Neural cell (in vitro differentiated cells): ENCODE measurements at regions not wholly inside any gene's neighbourhood (a gene's known extent, or its start where the extent isn't known, plus 50 kb on each side); places are given as distances from the start of the nearest gene placed in this dataset.

ENCODE experiments used
- H2AFZ ChIP-seq: fragments of 200-600, 300-800 bp; sonication (generic), shearing (Covaris generic); 2 replicates; pipeline ENCODE4 v1.6.0; 2014; ENCODE audit warnings: low read depth, mild to moderate bottlenecking, antibody characterized with exemption, low read length, moderate library complexity
- H3F3A ChIP-seq: fragments of 200-600 bp; shearing (Covaris generic); 2 replicates; pipeline ENCODE4 v1.6.1; 2016; ENCODE audit warnings: mild to moderate bottlenecking, moderate library complexity, mixed read lengths, antibody characterized with exemption, low read length; ENCODE audit not compliant: insufficient read depth, poor library complexity, severe bottlenecking
- H3K27ac ChIP-seq: fragments of 200-600, 300-800 bp; sonication (generic), shearing (Covaris generic); 2 replicates; pipeline ENCODE4 v1.5.1; 2014; ENCODE audit warnings: mild to moderate bottlenecking, low read length, moderate library complexity
- H3K27me3 ChIP-seq: fragments of 300-800, 200-600 bp; sonication (generic), shearing (Covaris generic); 2 replicates; pipeline ENCODE4 v1.6.0; 2014; ENCODE audit warnings: mild to moderate bottlenecking, low read depth, low read length, moderate library complexity; ENCODE audit not compliant: insufficient read depth
- H3K36me3 ChIP-seq: fragments of 300-800, 200-600 bp; sonication (generic), shearing (Covaris generic); 2 replicates; pipeline ENCODE4 v1.5.1; 2014; ENCODE audit warnings: mild to moderate bottlenecking, antibody characterized with exemption, low read length, moderate library complexity; ENCODE audit not compliant: insufficient read depth
- H3K4me2 ChIP-seq: fragments of 300-800, 200-600 bp; sonication (generic), shearing (Covaris generic); 2 replicates; pipeline ENCODE4 v1.6.0; 2014; ENCODE audit warnings: mild to moderate bottlenecking, low read length
- H3K4me3 ChIP-seq: fragments of 300-800, 200-600 bp; sonication (generic), shearing (Covaris generic); 2 replicates; pipeline ENCODE4 v1.5.1; 2014; ENCODE audit warnings: mild to moderate bottlenecking, low read length, moderate library complexity
- H3K79me2 ChIP-seq: fragments of 200-600 bp; shearing (Covaris generic); replicated peaks from 2 replicates; pipeline ENCODE4 v1.6.0; 2014; ENCODE audit warnings: mild to moderate bottlenecking, low read length, moderate library complexity; ENCODE audit not compliant: insufficient read depth
- H3K9ac ChIP-seq: fragments of 300-800, 200-600 bp; sonication (generic), shearing (Covaris generic); 2 replicates; pipeline ENCODE4 v1.6.1; 2016; ENCODE audit warnings: mild to moderate bottlenecking, low read length, mixed read lengths
- H3K9me2 ChIP-seq: fragments of 200-600 bp; shearing (Covaris generic); 2 replicates; pipeline ENCODE4 v1.6.1; 2016; ENCODE audit warnings: mild to moderate bottlenecking, low read length, mixed read lengths; ENCODE audit not compliant: insufficient read depth
- H3K9me3 ChIP-seq: fragments of 200-600, 300-800 bp; sonication (generic), shearing (Covaris generic); 2 replicates; pipeline ENCODE4 v1.6.1; 2016; ENCODE audit warnings: mild to moderate bottlenecking, mixed run types, low read length, moderate library complexity, mixed read lengths
- H4K20me1 ChIP-seq: fragments of 200-600 bp; shearing (Covaris generic); 2 replicates; pipeline ENCODE4 v1.6.1; 2016; ENCODE audit warnings: mild to moderate bottlenecking, mixed run types; ENCODE audit not compliant: insufficient read depth
- EP300 ChIP-seq: fragments of 450-650 bp; conservative IDR thresholded peaks from 2 replicates; pipeline ENCODE4 v1.6.1; 2014; ENCODE audit warnings: antibody characterized with exemption, mild to moderate bottlenecking, moderate library complexity; ENCODE audit not compliant: poor library complexity, severe bottlenecking
- EZH2 ChIP-seq: fragments of 200-600, 300-800 bp; shearing (Covaris generic), sonication (generic); IDR thresholded peaks from 2 replicates; pipeline ENCODE4 v1.6.1; 2014; ENCODE audit warnings: antibody characterized with exemption, low read length, borderline replicate concordance, mild to moderate bottlenecking; ENCODE audit not compliant: insufficient read depth, poor library complexity, severe bottlenecking
- MXI1 ChIP-seq: fragments of 450-650 bp; conservative IDR thresholded peaks from 2 replicates; pipeline ENCODE4 v1.6.1; 2014; ENCODE audit warnings: antibody characterized with exemption, mild to moderate bottlenecking; ENCODE audit not compliant: poor library complexity, severe bottlenecking
- POLR2AphosphoS5 ChIP-seq: IDR thresholded peaks from 2 replicates; pipeline ENCODE4 v1.6.1; 2012
- RAD21 ChIP-seq: fragments of 450-650 bp; conservative IDR thresholded peaks from 2 replicates; pipeline ENCODE4 v1.6.1; 2014; ENCODE audit warnings: antibody characterized with exemption, mild to moderate bottlenecking, moderate library complexity
- SMC3 ChIP-seq: fragments of 450-650 bp; conservative IDR thresholded peaks from 2 replicates; pipeline ENCODE4 v1.6.1; 2014; ENCODE audit warnings: antibody characterized with exemption, mild to moderate bottlenecking, moderate library complexity; ENCODE audit not compliant: poor library complexity
- TAF1 ChIP-seq: IDR thresholded peaks from 2 replicates; pipeline ENCODE4 v1.6.1; 2012; ENCODE audit warnings: low read depth
- TF ChIP-seq, protein P1 (sequence below): fragments of 450-650 bp; IDR thresholded peaks from 2 replicates; pipeline ENCODE4 v1.5.1; 2014; ENCODE audit warnings: antibody characterized with exemption, mild to moderate bottlenecking, moderate library complexity; ENCODE audit not compliant: poor library complexity, severe bottlenecking
- TF ChIP-seq, protein P2 (sequence below): IDR thresholded peaks from 2 replicates; pipeline ENCODE4 v1.6.1; 2012; ENCODE audit warnings: borderline replicate concordance

DNA sequence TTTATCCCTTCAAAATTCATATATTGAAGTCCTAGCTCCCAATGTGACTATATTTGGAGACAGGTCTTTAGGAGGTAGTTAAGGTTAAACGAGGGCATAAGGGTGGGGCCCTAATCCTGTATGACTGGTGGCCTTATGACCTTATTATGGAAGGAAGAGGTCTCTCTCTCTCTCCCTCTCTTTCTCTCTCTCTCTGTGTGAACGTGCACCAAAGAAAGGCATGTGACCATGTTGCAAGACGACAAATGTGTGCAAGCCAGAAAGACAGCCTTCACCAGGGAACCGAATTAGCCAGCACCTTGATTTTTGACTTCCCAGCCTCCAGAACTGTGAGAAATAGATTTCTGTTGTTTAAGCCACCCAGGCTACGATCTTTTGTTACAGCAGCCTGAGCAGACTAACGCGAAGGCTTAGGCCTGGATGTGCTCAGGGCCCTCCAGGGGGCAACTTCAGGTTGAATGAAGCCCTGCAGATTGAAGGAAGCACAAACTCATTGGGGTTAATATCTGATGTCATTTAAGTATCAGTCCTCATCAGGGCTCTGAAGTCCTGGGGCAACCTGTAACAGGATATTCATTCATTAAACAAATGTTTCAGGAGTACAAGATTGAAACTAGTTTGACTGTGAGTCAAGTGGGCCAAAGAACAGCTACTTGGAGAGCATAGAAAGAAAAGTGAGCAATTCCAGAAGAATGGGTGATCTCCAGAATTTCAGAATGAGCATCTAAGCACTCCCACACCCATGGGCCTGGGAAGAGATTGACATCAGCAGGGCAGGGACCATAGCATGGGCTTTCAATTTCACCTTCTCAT lies 157.4 kb upstream of the TNFAIP3 start:
- no peaks in the 10 kb centered on the region for H3K79me2 ChIP-seq
- H4K20me1 ChIP-seq = no peaks in the 10 kb centered on the region
- TF ChIP-seq SMC3 (no peak), TAF1 (no peak)
- no peak overlapping the region for H2AFZ ChIP-seq
- H3K4me2 ChIP-seq = no peak overlapping the region
- H3K9me3 ChIP-seq = no peaks in the 10 kb centered on the region
- H3K4me3 ChIP-seq = no peak overlapping the region
- no peaks in the 10 kb centered on the region for H3K36me3 ChIP-seq
- H3K9ac ChIP-seq = no peak overlapping the region
- no peak overlapping the region for H3K27ac ChIP-seq
- H3F3A ChIP-seq = no peaks in the 10 kb centered on the region
- H3K9me2 ChIP-seq = no peaks in the 10 kb centered on the region
- H3K27me3 ChIP-seq = no peaks in the 10 kb centered on the region

DNA sequence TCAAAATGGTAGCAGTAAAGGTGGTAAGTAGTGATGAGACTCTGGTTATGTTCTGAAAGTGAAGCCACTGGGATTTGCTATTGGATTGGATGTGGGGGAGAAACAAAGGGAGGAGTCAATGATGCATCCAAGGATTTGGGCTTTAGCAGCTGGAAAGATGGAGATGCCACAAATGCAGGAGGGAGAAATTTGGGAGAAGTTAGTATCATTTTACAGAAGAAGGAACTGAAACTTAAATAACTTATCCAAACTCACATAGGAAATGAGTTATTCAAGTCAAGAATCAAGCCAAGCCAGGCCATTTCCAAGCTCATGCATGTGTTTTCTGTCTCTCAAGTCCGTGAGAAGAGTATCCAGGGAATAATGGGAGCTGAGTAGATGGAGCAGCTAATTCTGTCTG lies 155.1 kb upstream of the TNFAIP3 start:
- H3K36me3 ChIP-seq = no peaks in the 10 kb centered on the region
- no peak overlapping the region for H3K27ac ChIP-seq
- H3K4me3 ChIP-seq = no peak overlapping the region
- H3K4me2 ChIP-seq = no peak overlapping the region
- no peaks in the 10 kb centered on the region for H3K9me3 ChIP-seq
- H3K9me2 ChIP-seq = no peaks in the 10 kb centered on the region
- TF ChIP-seq, protein P1, sequence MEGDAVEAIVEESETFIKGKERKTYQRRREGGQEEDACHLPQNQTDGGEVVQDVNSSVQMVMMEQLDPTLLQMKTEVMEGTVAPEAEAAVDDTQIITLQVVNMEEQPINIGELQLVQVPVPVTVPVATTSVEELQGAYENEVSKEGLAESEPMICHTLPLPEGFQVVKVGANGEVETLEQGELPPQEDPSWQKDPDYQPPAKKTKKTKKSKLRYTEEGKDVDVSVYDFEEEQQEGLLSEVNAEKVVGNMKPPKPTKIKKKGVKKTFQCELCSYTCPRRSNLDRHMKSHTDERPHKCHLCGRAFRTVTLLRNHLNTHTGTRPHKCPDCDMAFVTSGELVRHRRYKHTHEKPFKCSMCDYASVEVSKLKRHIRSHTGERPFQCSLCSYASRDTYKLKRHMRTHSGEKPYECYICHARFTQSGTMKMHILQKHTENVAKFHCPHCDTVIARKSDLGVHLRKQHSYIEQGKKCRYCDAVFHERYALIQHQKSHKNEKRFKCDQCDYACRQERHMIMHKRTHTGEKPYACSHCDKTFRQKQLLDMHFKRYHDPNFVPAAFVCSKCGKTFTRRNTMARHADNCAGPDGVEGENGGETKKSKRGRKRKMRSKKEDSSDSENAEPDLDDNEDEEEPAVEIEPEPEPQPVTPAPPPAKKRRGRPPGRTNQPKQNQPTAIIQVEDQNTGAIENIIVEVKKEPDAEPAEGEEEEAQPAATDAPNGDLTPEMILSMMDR = no peak
- TF ChIP-seq, protein P2, sequence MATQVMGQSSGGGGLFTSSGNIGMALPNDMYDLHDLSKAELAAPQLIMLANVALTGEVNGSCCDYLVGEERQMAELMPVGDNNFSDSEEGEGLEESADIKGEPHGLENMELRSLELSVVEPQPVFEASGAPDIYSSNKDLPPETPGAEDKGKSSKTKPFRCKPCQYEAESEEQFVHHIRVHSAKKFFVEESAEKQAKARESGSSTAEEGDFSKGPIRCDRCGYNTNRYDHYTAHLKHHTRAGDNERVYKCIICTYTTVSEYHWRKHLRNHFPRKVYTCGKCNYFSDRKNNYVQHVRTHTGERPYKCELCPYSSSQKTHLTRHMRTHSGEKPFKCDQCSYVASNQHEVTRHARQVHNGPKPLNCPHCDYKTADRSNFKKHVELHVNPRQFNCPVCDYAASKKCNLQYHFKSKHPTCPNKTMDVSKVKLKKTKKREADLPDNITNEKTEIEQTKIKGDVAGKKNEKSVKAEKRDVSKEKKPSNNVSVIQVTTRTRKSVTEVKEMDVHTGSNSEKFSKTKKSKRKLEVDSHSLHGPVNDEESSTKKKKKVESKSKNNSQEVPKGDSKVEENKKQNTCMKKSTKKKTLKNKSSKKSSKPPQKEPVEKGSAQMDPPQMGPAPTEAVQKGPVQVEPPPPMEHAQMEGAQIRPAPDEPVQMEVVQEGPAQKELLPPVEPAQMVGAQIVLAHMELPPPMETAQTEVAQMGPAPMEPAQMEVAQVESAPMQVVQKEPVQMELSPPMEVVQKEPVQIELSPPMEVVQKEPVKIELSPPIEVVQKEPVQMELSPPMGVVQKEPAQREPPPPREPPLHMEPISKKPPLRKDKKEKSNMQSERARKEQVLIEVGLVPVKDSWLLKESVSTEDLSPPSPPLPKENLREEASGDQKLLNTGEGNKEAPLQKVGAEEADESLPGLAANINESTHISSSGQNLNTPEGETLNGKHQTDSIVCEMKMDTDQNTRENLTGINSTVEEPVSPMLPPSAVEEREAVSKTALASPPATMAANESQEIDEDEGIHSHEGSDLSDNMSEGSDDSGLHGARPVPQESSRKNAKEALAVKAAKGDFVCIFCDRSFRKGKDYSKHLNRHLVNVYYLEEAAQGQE = no peak
- TF ChIP-seq POLR2AphosphoS5 (no peak), EZH2 (no peak), RAD21 (no peak), TAF1 (no peak), EP300 (no peak), MXI1 (no peak), SMC3 (no peak)
- H3K27me3 ChIP-seq = no peaks in the 10 kb centered on the region
- H3F3A ChIP-seq = no peaks in the 10 kb centered on the region
- no peaks in the 10 kb centered on the region for H4K20me1 ChIP-seq
- H2AFZ ChIP-seq = no peak overlapping the region
- no peak overlapping the region for H3K9ac ChIP-seq
- H3K79me2 ChIP-seq = no peaks in the 10 kb centered on the region
